Stimulated activated CD4-positive, alpha-beta T cell treated with anti-CD3 and anti-CD28 coated beads, Interleukin-12 subunit alpha, Interleukin-12 subunit beta, amount 100 ng/mL, for 24 hours (primary cell): ENCODE measurements at regions not wholly inside any gene's neighbourhood (a gene's known extent, or its start where the extent isn't known, plus 50 kb on each side); places are given as distances from the start of the nearest gene placed in this dataset.
"Not testable (repeated sequence)": the region's sequence is repeated elsewhere in the genome, so short reads cannot be mapped to it uniquely, and the experiment has no call there.

Experiments used
- DNase-seq, 2 experiments: peaks; one replicate each; pipeline ENCODE4 v3.0.0-alpha.2; 2020; ENCODE audit warnings: low read depth in 2 of 2

DNA sequence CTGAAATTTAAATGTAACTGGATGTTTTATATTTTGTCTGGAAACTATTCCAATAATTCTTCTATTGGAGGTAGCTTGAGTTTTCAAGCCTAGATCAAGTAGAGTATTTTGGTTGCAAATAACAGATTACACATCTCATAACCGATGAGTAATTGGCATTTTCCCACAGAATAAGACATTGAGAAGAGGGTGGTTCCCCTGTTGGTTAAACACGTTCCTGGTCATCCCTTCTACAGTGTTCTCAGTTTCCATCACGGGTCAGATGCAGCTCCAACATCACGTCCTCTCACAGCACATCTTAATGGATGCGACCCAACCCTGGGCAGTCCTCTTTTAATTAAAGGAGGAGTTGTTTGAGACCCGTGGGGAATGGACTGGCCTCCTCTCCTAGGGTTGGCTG, 149.0 kb upstream of the ZNF516 start:
- DNase-seq, result no peak

DNA sequence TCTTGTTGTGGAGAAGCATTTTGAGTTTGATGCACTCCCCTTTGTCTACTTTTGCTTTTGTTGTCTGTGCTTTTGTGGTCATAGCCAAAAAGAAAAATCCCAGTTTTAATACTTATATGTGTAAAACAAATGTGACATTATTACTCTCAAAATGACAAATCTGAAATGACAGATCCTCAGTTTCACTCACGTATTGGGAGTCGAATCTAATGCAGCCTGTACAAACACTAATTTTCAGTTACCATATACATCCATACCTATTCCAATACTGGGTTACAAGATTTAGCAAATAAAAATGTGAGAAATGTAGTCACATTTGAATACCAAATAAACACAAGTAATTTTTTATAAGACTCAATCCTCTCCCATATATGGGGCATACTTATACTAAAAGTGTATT, 148.2 kb upstream of the ZNF516 start:
- no peak for DNase-seq

DNA sequence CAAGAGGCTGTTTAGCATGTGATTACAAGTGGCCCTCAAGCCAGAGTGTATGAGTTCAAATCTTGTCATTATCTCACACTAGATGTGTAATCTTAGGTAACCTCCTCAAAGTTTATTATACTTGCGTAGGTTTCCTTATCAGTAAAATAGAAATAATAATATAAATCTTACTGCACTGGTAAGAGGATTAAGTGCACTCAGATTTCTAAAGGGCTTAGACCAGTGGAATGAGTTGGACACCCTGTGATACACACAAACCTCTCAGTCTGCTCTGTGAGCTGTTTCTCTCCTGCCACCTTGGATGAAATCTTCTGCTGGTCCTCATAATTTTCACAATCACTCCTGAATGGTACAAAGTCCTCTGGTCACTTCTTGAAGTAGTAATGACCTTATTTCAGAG, 145.4 kb upstream of the ZNF516 start:
- no peak for DNase-seq

DNA sequence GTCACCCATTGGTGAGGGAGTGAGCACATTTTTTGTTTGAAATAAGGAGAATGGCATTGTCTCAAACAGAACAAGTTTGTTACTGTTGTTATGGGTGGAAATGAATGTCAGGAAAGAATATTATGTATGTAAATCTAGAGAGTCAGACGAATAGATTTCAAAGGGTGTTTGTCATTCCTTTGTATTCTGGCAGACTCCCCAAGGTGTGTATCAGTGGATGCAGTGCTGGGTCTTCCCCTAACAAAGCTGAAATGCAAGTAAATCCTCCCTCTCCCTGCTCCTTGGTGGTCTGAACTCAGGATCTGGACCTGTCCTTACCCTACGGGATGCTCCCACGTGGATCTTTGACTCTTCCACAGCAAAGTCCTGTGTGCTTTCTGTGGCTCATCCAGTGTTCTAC, 139.5 kb upstream of the ZNF516 start:
- no peak for DNase-seq

DNA sequence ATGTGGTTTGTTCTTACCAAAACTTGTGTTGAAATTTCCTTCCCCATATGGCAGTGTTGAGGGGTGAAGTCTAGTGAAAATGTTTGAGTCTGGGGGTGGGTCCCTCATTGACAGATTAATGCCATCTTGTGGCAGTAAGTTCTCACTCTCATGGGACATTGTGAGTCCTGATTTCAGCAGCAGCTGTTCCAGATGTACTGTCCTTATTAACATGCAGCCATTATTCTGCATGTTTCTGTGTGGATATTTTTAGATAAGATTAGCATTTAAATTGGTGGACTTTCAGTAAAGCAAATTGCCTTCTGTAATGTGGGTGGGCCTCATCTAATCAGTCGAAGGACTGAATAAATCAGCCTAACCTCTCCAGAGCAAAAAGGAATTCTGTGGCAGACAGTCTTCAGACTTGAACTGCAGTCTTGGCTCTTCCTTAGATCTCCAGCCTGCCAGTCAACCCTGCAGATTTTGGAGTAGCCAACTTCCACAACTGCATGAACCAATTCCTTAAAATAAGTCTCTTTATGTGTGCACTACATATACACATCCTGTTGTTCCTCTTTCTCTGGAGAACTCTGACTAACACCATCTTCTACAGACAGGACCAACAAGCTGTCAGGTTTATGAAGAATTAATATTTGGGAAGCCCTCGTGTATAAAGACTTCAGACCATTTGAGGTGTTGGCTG, 138.7 kb upstream of the ZNF516 start:
- no peak for DNase-seq

DNA sequence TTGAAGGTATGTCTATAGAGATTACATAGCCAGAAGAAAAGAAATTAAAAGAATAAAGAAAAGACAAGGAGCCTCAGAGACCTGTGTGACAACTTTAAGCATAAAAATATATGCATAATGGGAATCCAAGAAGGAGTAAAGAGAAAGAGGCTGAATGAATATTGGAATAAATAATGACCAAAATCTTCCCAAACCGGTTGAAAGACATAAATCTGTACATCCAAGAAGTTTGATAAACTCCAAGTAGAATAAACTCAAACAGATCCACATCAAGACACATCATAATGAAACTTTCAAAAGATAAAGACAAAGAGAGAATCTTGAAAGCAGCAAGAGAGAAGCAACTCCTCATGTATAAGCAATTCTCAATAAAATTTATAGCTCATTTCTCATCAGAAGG, 132.4 kb upstream of the ZNF516 start:
- no peak for DNase-seq

DNA sequence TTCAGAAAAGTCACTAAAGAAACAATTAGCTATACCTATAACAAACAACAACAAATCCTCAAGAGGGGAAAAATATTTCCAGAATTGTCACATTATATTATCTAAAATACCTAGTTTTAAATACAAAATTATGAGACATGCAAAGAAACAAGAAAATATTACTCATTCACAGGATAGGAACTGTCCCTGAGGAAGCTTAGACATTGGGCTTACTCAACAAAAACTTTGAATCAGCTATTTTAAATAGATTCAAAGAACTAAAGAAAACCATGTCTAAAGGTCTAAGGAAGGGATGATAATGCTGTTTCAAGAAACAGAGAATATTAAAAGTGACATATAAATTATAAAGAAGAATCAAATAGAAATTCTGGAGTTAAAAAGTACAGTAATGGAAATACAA, 131.9 kb upstream of the ZNF516 start:
- DNase-seq, result no peak

DNA sequence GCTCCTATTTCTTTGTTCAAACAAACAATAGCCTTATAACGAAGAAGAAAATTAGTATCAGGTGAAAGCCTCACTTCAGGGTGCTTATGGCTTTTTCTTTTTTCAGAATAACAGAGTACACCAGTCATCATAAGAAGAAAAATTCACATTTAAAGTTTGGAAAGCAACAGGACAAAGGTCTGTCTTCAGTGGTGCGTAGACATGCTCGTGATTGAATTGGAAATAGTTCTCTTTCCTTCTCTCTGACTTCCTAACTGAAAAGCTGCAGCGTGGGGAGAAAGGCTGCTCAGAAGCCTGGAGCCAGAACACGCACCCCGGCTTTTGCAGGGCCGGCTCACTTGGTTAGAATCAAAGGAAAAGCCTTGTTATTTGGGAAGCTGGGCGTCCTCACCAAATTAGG, 127.6 kb upstream of the ZNF516 start:
- no peak for DNase-seq

DNA sequence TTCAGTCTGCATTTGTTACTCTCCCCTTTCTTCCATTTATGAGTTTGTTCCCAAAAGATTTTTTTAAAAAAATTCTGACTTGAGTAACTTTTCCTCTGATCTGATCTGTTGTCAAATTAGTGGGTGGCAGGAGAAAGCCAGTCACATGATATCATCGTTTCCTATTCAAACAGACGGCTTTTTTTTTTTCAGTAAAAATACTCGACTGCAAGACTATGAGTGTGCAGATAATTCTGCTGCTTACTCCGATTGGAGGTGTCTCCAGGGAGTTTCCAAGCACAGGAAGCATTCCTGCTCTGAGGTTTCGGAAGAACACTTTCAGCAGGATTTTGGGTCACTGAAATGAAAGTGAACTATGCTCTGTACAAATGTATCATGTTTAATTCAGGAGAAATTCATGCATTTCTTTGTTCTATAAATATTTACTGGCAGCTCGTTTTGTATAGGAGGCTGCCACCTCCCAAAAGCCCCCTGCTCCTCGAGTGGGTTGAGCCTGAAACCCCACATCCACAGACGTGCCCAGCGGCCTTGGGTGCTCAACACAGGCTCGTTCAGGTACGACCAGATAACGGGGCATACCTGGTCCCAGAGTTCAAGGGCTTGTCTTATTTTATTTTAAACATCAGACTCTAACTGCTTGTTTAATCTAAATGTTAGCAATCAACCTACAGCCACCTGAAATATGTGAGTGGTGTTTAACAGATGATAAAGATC, 126.9 kb upstream of the ZNF516 start:
- DNase-seq, result no peak

DNA sequence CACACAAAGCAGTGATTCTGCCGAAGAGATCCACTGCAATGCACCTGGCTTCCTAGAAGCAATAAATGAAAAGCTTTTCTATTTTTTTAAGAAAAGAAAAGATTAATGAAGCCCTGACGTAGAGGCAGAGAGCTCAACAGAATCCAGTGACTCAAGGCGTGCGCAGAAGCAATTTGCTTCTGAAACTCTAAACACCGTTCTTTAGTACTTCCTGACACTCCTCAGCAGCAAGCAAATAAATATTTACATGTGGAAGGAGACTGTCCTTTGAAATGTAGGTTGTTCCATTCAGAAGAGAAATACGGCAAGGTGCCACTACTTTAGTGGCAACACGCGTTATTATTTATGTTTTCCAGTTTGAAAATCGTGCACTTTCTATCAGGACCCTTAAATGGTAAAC, 126.2 kb upstream of the ZNF516 start:
- DNase-seq, result no peak

DNA sequence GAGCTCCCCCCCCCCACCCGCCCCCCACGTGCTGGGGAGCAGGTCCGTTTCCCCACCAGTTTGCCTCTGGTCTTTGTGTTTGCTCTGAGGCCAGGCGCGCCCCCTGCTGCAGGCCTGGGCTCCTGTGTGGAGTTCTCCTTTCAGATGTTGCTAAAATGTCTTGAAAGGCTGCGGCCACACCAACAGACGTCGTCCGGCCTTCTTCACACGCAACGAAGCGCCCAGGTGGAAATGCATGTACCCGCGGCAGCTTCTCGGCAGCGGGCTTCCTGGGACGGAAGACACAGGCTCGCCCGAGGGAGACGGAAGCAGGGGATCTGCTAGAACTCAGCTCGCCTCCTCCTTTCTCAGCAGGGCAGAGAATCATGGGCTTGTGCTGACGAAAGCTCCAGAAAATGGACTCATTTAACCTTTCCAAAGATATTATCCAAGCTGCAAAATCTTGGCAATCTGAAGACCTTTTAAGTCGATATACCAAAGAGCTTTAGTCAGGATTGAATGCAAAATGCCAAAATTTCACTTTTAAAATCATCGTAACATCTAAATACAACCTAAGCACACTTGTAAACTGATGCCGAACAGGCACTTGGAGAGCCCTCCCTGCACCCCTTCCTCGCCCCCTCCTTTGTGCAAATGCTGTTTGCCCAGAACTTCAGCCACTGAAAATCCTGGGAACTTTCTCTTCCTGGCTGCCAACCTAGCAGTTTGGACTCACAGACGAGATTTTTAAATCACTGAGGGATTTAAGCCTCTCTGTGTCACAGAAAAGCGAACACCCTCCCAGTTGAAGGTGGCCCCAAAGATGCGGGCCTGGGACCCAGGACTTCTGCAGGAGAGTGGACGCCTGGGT, 125.5 kb upstream of the ZNF516 start:
- DNase-seq, result peak in 1 of 2 experiments; percentile 7

DNA sequence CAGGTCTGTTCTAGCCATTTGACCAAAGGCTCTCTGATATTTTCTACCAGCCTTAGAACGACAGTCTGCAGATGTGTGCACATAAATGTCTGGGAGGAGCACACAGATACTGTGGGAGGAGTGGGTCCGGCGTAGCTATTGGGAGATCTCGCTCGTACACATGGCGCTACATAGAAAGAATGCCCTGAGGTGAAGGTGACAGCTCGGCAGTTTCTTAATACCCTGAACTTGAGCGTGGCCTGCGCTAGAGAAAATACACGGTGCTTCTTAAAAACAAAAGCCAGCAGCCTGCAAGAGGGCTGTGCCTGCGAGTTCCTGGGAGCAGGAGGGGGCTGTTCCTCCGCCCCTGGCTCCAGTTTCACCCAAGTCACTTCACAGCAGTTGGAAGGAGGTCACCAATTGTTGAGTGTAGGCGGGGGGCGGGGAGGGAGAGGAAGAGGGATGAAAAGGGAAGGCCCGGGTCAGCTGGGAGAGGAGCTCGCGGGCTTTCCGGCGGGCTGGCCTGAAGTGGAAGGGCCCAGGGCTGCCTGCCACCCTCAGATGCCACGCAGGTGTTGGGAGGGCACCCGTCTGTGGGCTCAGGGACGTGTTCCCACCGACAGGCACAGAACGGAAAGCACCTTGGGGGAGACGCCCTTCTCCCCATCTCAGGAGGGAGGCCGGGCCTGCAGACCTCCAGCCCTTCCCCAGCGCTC, 124.7 kb upstream of the ZNF516 start:
- DNase-seq, result no peak

DNA sequence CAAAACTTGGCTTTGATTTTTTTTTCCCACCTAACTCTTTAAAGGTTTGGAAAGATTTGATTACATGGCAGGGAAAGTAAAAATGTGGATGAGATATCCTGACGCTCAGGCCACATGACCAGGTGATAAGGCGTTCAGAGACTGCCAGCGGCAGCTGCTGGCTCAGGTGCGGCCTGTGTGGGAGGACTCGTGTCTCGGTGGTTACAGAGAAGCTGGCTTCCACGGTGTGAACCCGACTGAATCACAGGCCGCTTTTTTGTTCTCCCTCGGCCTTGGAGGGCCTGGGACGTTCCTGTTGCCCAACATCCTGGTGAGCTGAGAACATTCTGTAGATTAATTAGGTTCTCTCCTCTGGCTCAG, 124.2 kb upstream of the ZNF516 start:
- no peak for DNase-seq

DNA sequence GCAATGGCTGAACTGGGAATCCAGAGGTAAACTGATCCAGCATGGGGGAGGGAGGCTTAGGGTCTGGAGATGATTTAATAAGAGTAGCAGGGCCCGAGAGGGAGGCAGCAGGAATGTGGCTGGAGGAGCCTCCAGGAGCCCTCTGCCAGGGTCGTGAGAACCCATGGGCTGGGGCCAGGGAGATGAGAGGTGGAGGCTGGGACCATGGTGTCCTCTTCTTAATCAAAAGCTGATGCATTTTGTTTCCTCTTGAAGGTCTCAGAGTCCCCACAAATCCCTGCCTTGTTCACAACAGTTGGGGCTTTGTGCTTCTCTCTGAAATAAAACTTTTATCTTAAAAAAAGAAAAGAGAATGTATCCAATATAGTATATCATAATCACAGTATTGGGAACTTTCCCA, 123.7 kb upstream of the ZNF516 start:
- no peak for DNase-seq

DNA sequence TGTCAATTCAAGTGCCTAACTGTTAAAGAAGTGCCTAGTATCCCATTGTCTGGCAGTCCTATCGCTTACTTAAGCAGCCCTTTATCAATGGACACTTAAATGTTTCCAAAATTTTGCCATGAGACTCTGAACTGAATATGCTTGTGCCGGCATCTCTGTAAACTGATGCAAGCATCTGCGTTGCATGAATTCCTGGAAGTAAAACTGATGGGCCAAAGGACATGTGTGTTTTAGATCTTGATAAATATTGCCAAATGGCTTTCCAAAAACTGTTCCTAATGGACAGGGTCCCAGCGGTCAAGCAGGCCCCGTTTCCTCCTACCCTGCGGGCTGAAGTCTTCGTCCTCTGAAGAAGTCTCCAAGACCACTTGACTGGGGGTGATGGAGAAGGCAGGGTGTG, 121.3 kb upstream of the ZNF516 start:
- no peak for DNase-seq

DNA sequence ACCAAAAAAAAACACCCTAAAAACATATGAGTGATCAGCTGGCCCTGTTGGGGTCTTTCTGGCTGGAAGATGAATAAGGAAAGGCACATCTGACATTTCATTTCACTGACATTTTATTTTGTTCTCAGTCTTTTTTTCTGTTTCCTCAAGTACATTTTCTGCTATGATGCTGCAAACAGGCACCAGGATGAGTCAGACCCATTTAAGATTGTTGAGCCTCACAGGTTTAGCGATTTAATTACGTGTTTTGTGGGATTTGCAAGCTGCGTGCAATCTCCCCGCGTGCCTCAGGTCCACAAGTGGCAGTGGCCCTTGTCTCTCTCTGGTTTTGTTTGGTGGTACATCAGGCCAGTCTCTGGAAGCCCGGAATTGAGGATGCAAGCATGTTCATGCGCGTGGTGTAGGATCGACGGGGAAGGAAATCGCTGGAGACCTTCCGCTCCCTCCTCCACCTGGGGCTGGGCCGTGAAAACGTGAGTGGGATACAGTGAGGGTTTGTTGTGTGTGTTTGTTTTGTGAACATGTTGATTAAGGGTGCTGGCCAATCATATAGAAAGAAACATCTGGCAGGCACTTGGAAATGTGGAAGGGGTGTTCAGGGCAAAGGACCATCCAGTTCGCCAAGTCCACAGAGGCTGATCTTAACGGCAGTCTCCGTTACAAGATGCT, 120.2 kb upstream of the ZNF516 start:
- DNase-seq, result no peak

DNA sequence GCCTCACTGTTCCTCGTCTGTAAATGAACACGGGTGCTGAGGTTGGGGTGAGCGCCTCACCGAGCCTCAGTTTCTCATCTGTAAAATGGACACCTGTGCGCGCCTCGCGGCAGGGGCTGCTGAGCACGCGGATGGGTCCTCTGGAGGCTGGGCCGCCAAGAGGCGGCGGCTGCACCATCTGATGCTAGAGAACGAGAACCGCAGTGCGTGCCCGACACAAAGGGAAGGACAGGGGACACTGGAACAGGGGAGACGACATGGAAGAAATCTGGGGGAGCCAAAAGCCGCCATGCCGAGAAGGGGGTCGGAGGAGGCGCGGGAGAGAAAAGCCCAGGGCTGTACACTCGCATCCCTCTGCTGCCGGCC, 118.7 kb upstream of the ZNF516 start:
- no peak for DNase-seq

DNA sequence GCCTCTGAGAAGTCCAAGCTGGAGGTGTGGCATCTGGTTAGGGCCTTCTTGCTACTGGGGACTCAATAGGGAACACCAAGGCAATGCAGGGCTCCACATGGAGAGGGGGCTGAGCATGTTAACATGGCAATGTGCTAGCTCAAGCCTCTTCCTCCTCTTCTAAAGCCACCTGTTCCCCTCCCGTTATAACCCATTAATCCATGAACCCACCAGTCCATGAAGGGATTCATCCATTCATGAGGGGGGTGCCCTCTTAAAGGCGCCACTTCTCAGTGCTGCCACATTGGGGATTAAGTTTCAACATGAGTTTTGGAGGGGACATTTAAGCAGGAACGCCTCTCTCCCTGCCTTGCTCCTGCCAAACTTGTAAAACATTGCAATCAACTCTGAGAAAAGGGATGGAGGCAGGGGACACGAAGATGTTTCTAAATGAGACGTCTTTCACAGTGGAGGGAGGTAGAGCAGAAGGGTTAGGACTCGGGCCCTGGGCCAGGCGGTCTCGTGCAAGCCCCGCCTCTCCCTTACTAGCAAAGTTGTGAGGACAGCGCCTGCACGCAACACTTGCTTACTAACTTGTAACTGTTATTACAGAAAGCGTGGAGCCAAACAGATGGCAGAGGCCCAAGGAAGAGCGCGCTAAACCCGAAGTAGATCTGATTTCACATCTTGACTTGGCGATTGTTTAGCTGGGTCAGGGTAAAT, 118.2 kb upstream of the ZNF516 start:
- no peak for DNase-seq

DNA sequence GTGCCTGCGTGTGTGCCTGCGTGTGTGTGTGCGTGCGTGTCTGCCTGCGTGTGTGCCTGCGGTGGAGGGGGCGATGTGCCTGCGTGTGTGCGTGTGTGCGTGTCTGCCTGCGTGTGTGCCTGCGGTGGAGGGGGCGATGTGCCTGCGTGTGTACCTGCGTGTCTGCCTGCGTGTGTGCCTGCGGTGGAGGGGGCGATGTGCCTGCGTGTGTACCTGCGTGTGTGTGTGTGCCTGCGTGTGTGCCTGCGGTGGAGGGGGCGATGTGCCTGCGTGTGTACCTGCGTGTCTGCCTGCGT, 116.7 kb upstream of the ZNF516 start:
- DNase-seq, result not testable (repeated sequence)

DNA sequence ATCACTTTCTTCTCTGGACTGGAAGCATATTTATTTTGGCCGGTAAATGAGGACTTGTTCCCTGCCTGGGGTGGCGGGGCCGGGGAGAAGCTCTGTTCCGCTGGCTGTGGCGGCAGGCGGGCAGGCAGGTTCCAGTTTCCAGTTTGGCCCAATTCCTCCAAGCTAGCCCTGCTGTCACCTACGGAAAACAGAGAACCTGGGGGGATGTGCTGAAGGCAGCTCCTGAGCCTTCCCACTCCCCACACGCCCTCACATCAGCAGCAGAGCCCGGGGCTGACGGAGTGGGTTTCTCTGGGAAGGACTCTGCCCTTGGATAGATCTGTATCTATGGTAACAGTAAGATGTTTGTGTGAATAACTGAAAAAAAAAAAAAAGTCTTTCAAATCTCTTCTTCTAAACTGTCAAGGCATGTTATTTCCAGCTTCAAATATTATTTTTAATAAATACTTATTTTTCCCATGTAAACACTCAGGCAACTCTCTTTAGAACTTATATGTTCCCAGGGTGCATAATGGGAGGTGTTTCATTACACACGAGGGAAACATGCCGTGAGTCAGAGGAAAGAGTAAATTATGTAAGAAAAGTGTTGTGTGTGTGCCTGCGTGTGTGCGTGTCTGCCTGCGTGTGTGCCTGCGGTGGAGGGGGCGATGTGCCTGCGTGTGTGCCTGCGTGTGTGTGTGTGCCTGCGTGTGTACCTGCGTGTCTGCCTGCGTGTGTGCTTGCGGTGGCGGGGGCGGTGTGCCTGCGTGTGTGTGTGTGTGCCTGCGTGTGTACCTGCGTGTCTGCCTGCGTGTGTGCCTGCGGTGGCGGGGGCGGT, 116.1 kb upstream of the ZNF516 start:
- no peak for DNase-seq

DNA sequence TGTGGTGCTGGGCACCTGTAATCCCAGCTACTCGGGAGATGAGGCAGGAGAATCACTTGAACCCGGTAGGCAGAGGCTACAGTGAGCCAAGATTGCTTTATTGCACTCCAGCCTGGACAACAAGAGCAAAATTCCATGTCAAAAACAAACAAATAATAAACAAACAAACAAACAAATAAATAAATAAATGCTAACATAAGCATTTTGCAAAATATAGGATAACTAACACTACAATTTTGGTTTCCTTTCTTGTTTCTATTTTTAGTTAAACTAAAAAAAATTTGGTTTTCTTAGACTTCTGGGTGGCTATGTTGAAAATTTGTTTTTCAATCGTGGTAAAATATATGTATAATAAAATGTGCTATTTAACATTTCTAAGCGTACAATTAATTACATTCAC, 115.0 kb upstream of the ZNF516 start:
- no peak for DNase-seq
